ENCODE measurements at regions not wholly inside any gene's neighbourhood (a gene's known extent, or its start where the extent isn't known, plus 50 kb on each side); places are given as distances from the start of the nearest gene placed in this dataset.

GRCh38 chr6:82679232-82679631 is 315.6 kb downstream of the TPBG start:
- Histone ChIP-seq H3K36me3 (ENCODE audit: control insufficient read depth in 2 of 2, insufficient read depth in 2 of 2, low read length in 1 of 2) (no peaks in the 10 kb centered on the region), H4K20me1 (ENCODE audit: control insufficient read depth, insufficient read depth) (no peaks in the 10 kb centered on the region), H3K4me2 (ENCODE audit: control insufficient read depth, insufficient read depth) (no peak overlapping the region), H3K79me2 (ENCODE audit: control insufficient read depth, insufficient read depth, low read length) (no peaks in the 10 kb centered on the region), H3K27me3 (replicated peaks in 1 of 2; ENCODE audit: control insufficient read depth in 2 of 2, insufficient read depth in 2 of 2, low read length in 1 of 2) (no peaks in the 10 kb centered on the region), H3K4me1 (ENCODE audit: control insufficient read depth, insufficient read depth, low read length) (no peaks in the 10 kb centered on the region), H3K9ac (ENCODE audit: control insufficient read depth, insufficient read depth, low read length) (no peak overlapping the region), H3K4me3 (no peak overlapping the region), H3K9me3 (replicated peaks; ENCODE audit: control insufficient read depth, insufficient read depth, low read length) (no peaks in the 10 kb centered on the region), H3K27ac (ENCODE audit: control insufficient read depth, insufficient read depth) (no peak overlapping the region), H2AFZ (ENCODE audit: control insufficient read depth, low read depth, low read length) (no peak overlapping the region)
- ChIA-PET RAD21 (ENCODE audit: unreplicated experiment) (no interaction called here), CTCF (no interaction called here), POLR2A (no interaction called here), SMC1A (ENCODE audit: uncharacterized antibody, unreplicated experiment) (interaction anchor here (0.6 kb wide), 1 partner anchor 11 kb away, joined by 3 read pairs; no protein-coding TSS in a partner anchor)
- WGBS (ENCODE audit: insufficient coverage, insufficient replicate concordance, low lambda C conversion rate, missing lambda C conversion rate) = 48% methylated on average over 2 of the region's 2 CpGs
- TF ChIP-seq LARP7 (IDR thresholded peaks at IDR 0.05) = no peak
- no peak for TF ChIP-seq CHD4 (IDR thresholded peaks at IDR 0.05)
- TF ChIP-seq CHD1 (IDR thresholded peaks at IDR 0.05; ENCODE audit: low read depth, low read length) = no peak
- no peak for TF ChIP-seq ZNF687 (IDR thresholded peaks at IDR 0.05)
- no peak for TF ChIP-seq CTCF (IDR thresholded peaks at IDR 0.05 in 2 of 3, conservative IDR thresholded peaks at IDR 0.05 in 1 of 3; ENCODE audit: control insufficient read depth in 2 of 3, extremely low read depth in 1 of 3, insufficient read depth in 1 of 3, low read depth in 3 of 3, low read length in 3 of 3)
- no peak for TF ChIP-seq JUNB (IDR thresholded peaks at IDR 0.05)
- no peak for TF ChIP-seq RCOR1 (conservative IDR thresholded peaks at IDR 0.05; ENCODE audit: low read depth, low read length)
- TF ChIP-seq POLR2A (IDR thresholded peaks at IDR 0.05; ENCODE audit: low read depth, low read length) = no peak
- TF ChIP-seq GATAD2B (conservative IDR thresholded peaks at IDR 0.05; ENCODE audit: low read depth) = no peak
- TF ChIP-seq CEBPB (IDR thresholded peaks at IDR 0.05; ENCODE audit: borderline replicate concordance in 1 of 2, low read depth in 2 of 2, low read length in 2 of 2) = no peak
- no peak for TF ChIP-seq HSF1 (IDR thresholded peaks at IDR 0.05; ENCODE audit: low read depth, low read length)
- in situ Hi-C loops (cut with MboI) = no loop called here
- intact Hi-C loops (cut with micrococcal nuclease; ENCODE audit: unreplicated experiment) = no loop called here
- no TSS peak for BruUV-seq (replicated peaks)
- DNase-seq (ENCODE audit: low read depth, low spot score) (no peak), FAIRE-seq (no peak), ATAC-seq (no peak)
